HepG2 (cell line): ENCODE measurements at regions not wholly inside any gene's neighbourhood (a gene's known extent, or its start where the extent isn't known, plus 50 kb on each side); places are given as distances from the start of the nearest gene placed in this dataset.

Source experiments
- CTCF ChIP-seq: sonication (generic); formaldehyde crosslinking; IDR thresholded peaks from 2 replicates; pipeline ENCODE4 v1.5.0; 2020; ENCODE audit warnings: mild to moderate bottlenecking, missing genetic modification reagents, moderate library complexity
- FOSL1 ChIP-seq: sonication (generic); formaldehyde crosslinking; IDR thresholded peaks from 2 replicates; pipeline ENCODE4 v1.9.0; 2021; ENCODE audit warnings: missing genetic modification reagents, borderline replicate concordance
- HCFC1 ChIP-seq: fragments of 150-350 bp; IDR thresholded peaks from 2 replicates; pipeline ENCODE4 v1.6.1; 2014; ENCODE audit warnings: low read depth, low read length
- KDM3A ChIP-seq: IDR thresholded peaks from 2 replicates; pipeline ENCODE4 v1.6.1; 2018; ENCODE audit warnings: low read depth, missing compliant biosample characterization
- MAFK ChIP-seq, 2 experiments: IDR thresholded peaks in 1 of 2; conservative IDR thresholded peaks in 1 of 2; 2 replicates each; pipeline ENCODE4 v1.6.1; 2011; ENCODE audit warnings: improper control_type of control experiment in 2 of 2, low read length in 2 of 2
- NR2F1 ChIP-seq, 2 experiments: fragments of 450-650 bp in 1 of 2; formaldehyde crosslinking in 1 of 2; IDR thresholded peaks; 2 replicates each; pipeline versions ENCODE4 v1.5.0 to v1.6.1; 2016 to 2020; ENCODE audit warnings: mild to moderate bottlenecking in 1 of 2, missing compliant biosample characterization in 1 of 2, missing genetic modification reagents in 1 of 2, moderate library complexity in 1 of 2
- POLR2A ChIP-seq, 2 experiments: IDR thresholded peaks; 2 replicates each; pipeline ENCODE4 v1.6.1; 2011; ENCODE audit warnings: low read depth in 2 of 2, low read length in 2 of 2, mild to moderate bottlenecking in 1 of 2, moderate library complexity in 1 of 2; ENCODE audit not compliant: insufficient read depth in 1 of 2
- SALL2 ChIP-seq: sonication (generic); formaldehyde crosslinking; IDR thresholded peaks from 2 replicates; pipeline ENCODE4 v1.8.1; 2023; ENCODE audit warnings: mild to moderate bottlenecking, missing genetic modification reagents, inconsistent platforms
- SMC3 ChIP-seq: IDR thresholded peaks from 2 replicates; pipeline ENCODE4 v1.6.1; 2011; ENCODE audit warnings: low read length, improper control_type of control experiment
- TFE3 ChIP-seq: IDR thresholded peaks from 2 replicates; pipeline ENCODE4 v1.6.1; 2016
- ZNF124 ChIP-seq: sonication (generic); formaldehyde crosslinking; IDR thresholded peaks from 2 replicates; pipeline ENCODE4 v1.4.0; 2020; ENCODE audit warnings: missing genetic modification reagents
- ZNF274 ChIP-seq: sonication (generic); formaldehyde crosslinking; IDR thresholded peaks from 2 replicates; pipeline ENCODE4 v1.5.1; 2020; ENCODE audit warnings: mild to moderate bottlenecking, missing genetic modification reagents
- ZNF441 ChIP-seq: sonication (generic); formaldehyde crosslinking; IDR thresholded peaks from 2 replicates; pipeline ENCODE4 v1.7.0; 2021; ENCODE audit warnings: missing genetic modification reagents, borderline replicate concordance
- TF ChIP-seq, protein P1 (sequence below): sonication (generic); formaldehyde crosslinking; IDR thresholded peaks from 2 replicates; pipeline ENCODE4 v1.5.1; 2020; ENCODE audit warnings: mild to moderate bottlenecking, missing genetic modification reagents, borderline replicate concordance

DNA sequence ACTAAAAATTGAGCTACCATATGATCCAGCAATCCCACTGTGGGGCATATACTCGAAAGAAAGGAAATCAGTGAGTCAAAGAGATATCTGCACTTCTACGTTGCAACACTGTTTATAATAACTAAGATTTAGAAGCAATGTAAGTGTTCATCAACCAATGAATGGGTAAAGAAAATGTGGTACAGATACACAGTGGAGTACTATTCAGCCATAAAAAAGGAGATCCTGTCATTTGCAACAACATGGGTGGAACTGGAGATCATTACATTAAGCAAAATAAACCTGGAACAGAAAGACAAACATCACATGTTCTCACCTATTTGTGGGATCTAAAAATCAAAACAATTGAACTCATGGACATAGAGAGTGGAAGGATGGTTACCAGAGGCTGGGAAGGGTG is 385.0 kb upstream of the TRIB2 start:
- TF ChIP-seq CTCF (CRISPR knock-in tag) (no peak), MAFK (conservative IDR thresholded peaks at IDR 0.05 in 1 of 2, IDR thresholded peaks at IDR 0.05 in 1 of 2; ENCODE audit: low read length in 2 of 2) (no peak), HCFC1 (no peak), ZNF124 (CRISPR knock-in tag) (no peak), FOSL1 (no peak), KDM3A (CRISPR knock-in tag) (no peak), SALL2 (CRISPR knock-in tag) (no peak), SMC3 (no peak), ZNF441 (CRISPR knock-in tag) (no peak), ZNF274 (no peak), TFE3 (CRISPR knock-in tag) (no peak), NR2F1 (CRISPR knock-in tag; IDR thresholded peaks at IDR 0.05) (no peak), POLR2A (IDR thresholded peaks at IDR 0.05; ENCODE audit: insufficient read depth in 1 of 2, low read depth in 2 of 2, low read length in 2 of 2) (no peak)
- TF ChIP-seq, protein P1, sequence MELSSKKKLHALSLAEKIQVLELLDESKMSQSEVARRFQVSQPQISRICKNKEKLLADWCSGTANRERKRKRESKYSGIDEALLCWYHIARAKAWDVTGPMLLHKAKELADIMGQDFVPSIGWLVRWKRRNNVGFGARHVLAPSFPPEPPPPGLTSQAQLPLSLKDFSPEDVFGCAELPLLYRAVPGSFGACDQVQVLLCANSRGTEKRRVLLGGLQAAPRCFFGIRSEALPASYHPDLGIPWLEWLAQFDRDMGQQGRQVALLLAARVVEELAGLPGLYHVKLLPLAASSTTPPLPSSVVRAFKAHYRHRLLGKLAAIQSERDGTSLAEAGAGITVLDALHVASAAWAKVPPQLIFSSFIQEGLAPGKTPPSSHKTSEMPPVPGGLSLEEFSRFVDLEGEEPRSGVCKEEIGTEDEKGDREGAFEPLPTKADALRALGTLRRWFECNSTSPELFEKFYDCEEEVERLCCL (CRISPR knock-in tag) = no peak
